Central memory CD4-positive, alpha-beta T cell (primary cell): ENCODE measurements at regions not wholly inside any gene's neighbourhood (a gene's known extent, or its start where the extent isn't known, plus 50 kb on each side); places are given as distances from the start of the nearest gene placed in this dataset.

ENCODE experiments used
- DNase-seq: peaks from one replicate; pipeline ENCODE4 v3.0.0; 2022

DNA sequence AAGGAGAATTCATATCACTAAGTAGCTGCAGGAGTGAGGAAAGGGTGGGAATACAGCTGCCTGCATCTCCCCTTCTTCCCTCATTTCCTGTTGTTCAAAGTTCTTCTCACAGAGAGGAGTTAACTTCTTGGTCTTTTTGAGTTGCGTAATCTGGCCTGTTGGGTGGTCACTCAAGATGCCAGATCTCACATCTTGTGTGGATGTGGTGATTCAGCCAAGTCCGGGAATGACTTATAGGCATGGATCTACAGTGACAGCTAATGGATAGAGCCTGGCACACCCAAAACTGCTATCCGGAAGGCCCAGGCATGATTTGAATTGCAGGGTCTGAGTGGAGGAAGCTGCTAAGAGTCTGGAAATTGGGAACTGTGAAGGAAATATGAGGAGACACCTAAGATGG lies 100.2 kb upstream of the SLC35B3 start:
- DNase-seq: no peak

DNA sequence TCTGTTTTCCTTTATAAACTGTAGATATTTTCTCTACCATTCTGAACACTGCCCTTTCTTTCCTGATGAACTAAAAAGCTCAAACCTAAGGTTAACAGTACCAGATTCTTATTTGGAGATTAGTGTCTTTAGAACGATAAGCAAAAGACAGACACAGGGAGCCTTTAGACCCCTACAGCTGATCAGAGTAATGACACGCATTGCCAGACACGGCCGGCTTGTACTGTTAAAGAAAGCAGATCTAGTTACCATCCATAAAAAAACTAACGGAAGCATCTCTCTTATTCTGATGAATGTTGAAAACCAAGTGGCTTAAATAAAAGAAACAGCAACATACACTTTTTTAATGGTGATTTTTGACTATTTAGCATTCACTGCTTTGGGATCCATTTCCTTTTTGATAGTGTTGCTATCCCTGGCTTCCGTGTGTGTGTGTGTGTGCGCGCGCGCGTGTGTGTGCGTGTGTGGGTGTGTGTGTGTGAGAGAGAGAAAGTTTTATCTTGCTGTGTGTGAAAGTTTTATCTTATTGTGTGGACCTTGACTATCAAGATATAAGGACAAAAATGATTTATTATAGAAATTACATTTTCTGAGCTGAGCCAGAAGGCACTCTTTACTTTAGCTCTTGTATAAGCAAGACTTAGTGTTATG lies 95.6 kb upstream of the SLC35B3 start:
- DNase-seq: no peak

DNA sequence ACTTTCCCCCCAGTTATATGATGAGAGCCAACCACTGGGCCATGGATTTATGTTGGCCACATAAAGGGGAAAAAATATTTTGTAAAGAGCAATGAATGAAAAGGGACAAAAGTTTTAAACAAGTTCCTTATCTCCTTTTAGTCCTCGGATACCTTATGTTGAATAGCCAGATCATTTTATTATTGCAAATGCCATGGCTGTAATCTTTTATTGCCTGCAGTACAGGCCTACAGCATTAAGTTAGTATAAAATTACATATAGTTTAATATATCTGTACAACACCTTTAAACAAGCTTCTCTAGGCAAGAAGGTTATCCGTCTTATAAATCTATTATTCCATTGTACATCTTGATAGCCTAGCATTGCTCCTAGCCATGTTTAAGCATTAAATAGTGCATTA lies 93.9 kb upstream of the SLC35B3 start:
- no peak for DNase-seq

- no peak for DNase-seq
Observed at GRCh38 chr6:8527818-8528217, 92.5 kb upstream of the SLC35B3 start.

DNA sequence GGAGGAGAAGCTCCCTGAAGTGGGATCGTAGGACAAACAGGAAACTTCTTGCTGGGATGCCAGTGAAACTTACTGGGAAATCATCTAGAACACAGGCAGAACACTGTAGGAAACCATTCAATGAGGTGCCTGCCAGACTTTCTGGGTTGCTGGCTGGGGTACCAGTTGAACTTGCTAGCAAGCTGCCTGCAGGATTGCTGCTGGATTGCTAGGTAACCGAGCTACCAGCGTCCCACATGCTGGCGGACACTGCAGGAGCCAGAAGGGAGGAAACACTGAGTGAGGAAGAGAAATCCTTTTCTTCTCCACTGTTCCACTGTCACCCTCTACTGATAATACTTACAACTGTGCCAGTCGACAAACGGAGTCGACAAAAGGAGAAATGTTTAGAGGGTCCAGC lies 91.3 kb upstream of the SLC35B3 start:
- no peak for DNase-seq

- no peak for DNase-seq
Observed at GRCh38 chr6:8525370-8525769, 90.0 kb upstream of the SLC35B3 start.

DNA sequence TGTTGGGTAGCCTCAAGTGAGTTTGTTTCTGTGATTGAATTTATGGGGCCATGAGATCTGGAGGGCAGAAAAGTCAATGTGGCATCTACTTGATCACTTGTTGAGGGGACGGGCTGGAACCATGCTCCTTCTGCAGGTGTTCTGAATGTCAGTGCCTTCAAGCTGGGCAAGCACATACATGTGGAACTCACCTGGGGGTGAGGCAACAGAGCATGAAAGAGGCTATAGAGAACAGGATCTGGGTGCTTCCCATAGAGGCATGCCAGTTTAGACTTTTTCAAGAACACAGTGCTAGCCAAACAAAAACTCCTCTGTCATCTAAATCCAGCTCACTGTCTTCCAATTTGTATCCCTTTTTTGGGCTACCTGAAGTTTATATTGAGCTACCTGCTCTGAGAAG lies 77.8 kb upstream of the SLC35B3 start:
- DNase-seq: no peak

GRCh38 chr6:8507286-8507685 lies 71.9 kb upstream of the SLC35B3 start:
- DNase-seq: no peak

DNA sequence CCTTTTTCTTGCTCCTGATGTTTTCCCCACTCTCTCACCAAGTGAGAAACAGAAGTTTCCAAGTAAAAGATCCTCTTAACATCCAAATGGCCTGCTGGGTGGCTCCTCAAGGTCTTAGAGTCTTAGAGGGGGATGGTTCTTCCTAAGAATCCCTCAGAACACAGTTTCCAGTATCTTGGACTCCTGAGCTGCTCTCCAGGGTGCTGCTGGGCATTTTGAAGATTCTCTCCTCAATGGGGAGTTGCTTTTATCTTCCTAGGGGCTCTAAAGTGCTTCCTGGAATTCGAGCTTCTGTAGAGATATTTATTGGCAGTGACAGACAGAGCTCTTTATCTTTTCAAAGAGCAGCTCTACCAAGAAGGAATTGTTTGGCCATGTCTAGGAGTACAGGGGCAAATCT lies 70.8 kb upstream of the SLC35B3 start:
- DNase-seq: no peak

DNA sequence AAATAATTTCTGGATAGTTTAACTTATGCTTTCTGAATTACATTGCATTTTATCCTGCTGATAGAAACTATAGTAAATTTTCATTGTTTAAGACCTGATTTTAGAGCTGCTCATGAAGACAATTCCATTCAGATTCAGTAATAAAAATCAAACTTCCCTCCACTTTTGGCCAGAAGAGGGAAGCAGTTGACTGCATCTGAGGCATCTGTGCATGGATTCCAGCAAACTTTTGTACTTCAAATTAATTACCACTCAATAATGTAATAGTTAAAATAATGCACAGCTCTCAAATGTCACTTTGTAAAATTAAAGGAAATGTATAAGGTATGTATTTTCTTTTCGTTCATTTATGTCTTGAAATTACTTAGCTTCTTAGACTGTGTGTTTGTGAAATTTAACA lies 64.2 kb upstream of the SLC35B3 start:
- DNase-seq: no peak

- no peak for DNase-seq
Observed at GRCh38 chr6:8494730-8495129, 59.4 kb upstream of the SLC35B3 start.

DNA sequence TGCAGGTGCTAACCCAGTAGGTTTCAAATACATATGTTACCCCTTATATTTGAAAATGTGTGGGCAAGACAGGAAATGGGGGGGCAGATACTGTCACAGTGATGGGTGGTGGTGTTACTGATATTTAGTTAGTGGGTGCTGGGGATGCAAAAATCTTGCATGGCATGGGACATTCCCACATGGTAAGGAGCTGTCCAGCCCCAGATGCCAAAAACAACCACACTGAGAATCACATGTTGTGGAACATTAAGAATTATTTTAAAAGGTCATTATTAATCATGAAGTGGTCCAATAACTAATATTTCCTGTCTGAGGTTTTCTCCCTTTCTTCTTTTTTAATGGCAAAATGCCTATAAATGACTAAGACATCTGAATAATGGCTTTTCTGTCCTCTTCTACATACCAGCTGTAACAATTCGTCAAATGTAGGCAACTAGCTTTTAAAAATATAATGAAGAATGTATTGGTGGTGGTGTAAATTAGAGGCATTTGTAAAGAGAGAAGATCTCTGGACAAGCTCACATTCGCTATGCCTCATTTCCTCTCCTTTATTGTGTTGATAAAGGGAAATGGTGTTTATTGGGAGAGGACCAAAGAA lies 57.3 kb upstream of the SLC35B3 start:
- no peak for DNase-seq
